NB4 (cell line): ENCODE measurements at regions not wholly inside any gene's neighbourhood (a gene's known extent, or its start where the extent isn't known, plus 50 kb on each side); places are given as distances from the start of the nearest gene placed in this dataset.

Experiments
- DNase-seq: peaks from one replicate; pipeline ENCODE4 v3.0.0; 2010; ENCODE audit warnings: low read depth
- H3K4me3 ChIP-seq: one replicate; pipeline ENCODE4 v1.5.1; 2011; ENCODE audit warnings: mild to moderate bottlenecking, low read depth, low read length, moderate library complexity
- CTCF ChIP-seq: IDR thresholded peaks from one replicate; pipeline ENCODE4 v1.5.1; 2012; ENCODE audit warnings: low read depth, low read length
- MAX ChIP-seq: IDR thresholded peaks from 2 replicates; pipeline ENCODE4 v1.6.1; 2011; ENCODE audit warnings: low read depth, low read length
- MYC ChIP-seq: IDR thresholded peaks from 2 replicates; pipeline ENCODE4 v1.6.1; 2011; ENCODE audit warnings: low read depth, low read length
- POLR2A ChIP-seq: IDR thresholded peaks from 2 replicates; pipeline ENCODE4 v1.6.1; 2011; ENCODE audit warnings: mild to moderate bottlenecking; ENCODE audit not compliant: insufficient read length; ENCODE audit errors: extremely low read depth

- TF ChIP-seq CTCF (no peak), POLR2A (no peak), MYC (no peak), MAX (no peak)
- no peak for DNase-seq
Measured at GRCh38 chr18:21949326-21950015, 208.9 kb downstream of the MIB1 start.

GRCh38 chr18:21955757-21956652, 213.4 kb upstream of the GATA6 start:
- TF ChIP-seq MAX (peak; percentile 35; the same call in 1 of the 2 replicates), MYC (no peak), CTCF (peak; percentile 96)
- H3K4me3 ChIP-seq, result no peak overlapping the region
- peak; percentile 66 for DNase-seq

More at GRCh38 chr18:21949326-21950015, 208.9 kb downstream of the MIB1 start:
- H3K4me3 ChIP-seq, result no peak overlapping the region

GRCh38 chr18:21958263-21958662, 211.1 kb upstream of the GATA6 start:
- no peak overlapping the region for H3K4me3 ChIP-seq
- no peak for DNase-seq
- TF ChIP-seq MAX (no peak), POLR2A (no peak), MYC (no peak), CTCF (no peak)

- H3K4me3 ChIP-seq, result no peak overlapping the region
- no peak for TF ChIP-seq CTCF
- no peak for TF ChIP-seq POLR2A
- no peak for TF ChIP-seq MYC
- TF ChIP-seq MAX, result no peak
- no peak for DNase-seq
Measured at GRCh38 chr18:21958707-21959450, 210.5 kb upstream of the GATA6 start.

GRCh38 chr18:21960189-21960588, 209.2 kb upstream of the GATA6 start:
- no peak for DNase-seq
- no peak overlapping the region for H3K4me3 ChIP-seq
- TF ChIP-seq CTCF (no peak), POLR2A (no peak), MYC (no peak)
